GM21717 (cell line): ENCODE measurements at regions not wholly inside any gene's neighbourhood (a gene's known extent, or its start where the extent isn't known, plus 50 kb on each side); places are given as distances from the start of the nearest gene placed in this dataset.

Source experiments
- ATAC-seq: cut with Tn5 transposase; IDR thresholded peaks from one replicate; pipeline ENCODE4 v1.9.1; 2021; ENCODE audit warnings: mild to moderate bottlenecking, moderate library complexity; ENCODE audit not compliant: unreplicated experiment

- ATAC-seq, result no peak
Observed at GRCh38 chrX:121102101-121102500, 54.7 kb downstream of the GLUD2 start.

GRCh38 chrX:121103381-121103780 lies 56.0 kb downstream of the GLUD2 start:
- ATAC-seq, result no peak

- ATAC-seq, result no peak
Observed at GRCh38 chrX:121106484-121107235, 59.2 kb downstream of the GLUD2 start.

GRCh38 chrX:121109986-121110385 lies 62.6 kb downstream of the GLUD2 start:
- no peak for ATAC-seq

GRCh38 chrX:121110536-121110935 lies 63.1 kb downstream of the GLUD2 start:
- ATAC-seq, result no peak

GRCh38 chrX:121114691-121115090 lies 67.3 kb downstream of the GLUD2 start:
- no peak for ATAC-seq

- no peak for ATAC-seq
Observed at GRCh38 chrX:121120690-121121605, 73.5 kb downstream of the GLUD2 start.

- ATAC-seq, result no peak
Observed at GRCh38 chrX:121122332-121122731, 74.9 kb downstream of the GLUD2 start.

GRCh38 chrX:121128925-121129877 lies 81.8 kb downstream of the GLUD2 start:
- no peak for ATAC-seq

GRCh38 chrX:121132675-121133074 lies 85.3 kb downstream of the GLUD2 start:
- ATAC-seq, result no peak

GRCh38 chrX:121135488-121136207 lies 88.2 kb downstream of the GLUD2 start:
- no peak for ATAC-seq

GRCh38 chrX:121146059-121146628 lies 98.7 kb downstream of the GLUD2 start:
- no peak for ATAC-seq

- ATAC-seq, result no peak
Observed at GRCh38 chrX:121150217-121150616, 102.8 kb downstream of the GLUD2 start.

GRCh38 chrX:121151293-121151692 lies 103.9 kb downstream of the GLUD2 start:
- peak; percentile 71 for ATAC-seq

- no peak for ATAC-seq
Observed at GRCh38 chrX:121154858-121155404, 107.5 kb downstream of the GLUD2 start.

- ATAC-seq, result peak; percentile 72
Observed at GRCh38 chrX:121160987-121161386, 113.6 kb downstream of the GLUD2 start.

- peak; percentile 67 for ATAC-seq
Observed at GRCh38 chrX:121161501-121161933, 114.1 kb downstream of the GLUD2 start.

- no peak for ATAC-seq
Observed at GRCh38 chrX:121163443-121163842, 116.0 kb downstream of the GLUD2 start.

- no peak for ATAC-seq
Observed at GRCh38 chrX:121165930-121166359, 118.5 kb downstream of the GLUD2 start.
